ENCODE measurements at regions not wholly inside any gene's neighbourhood (a gene's known extent, or its start where the extent isn't known, plus 50 kb on each side); places are given as distances from the start of the nearest gene placed in this dataset.

GRCh38 chr7:115133248-115133647 is 211.4 kb downstream of the MDFIC start:
- no peak for TF ChIP-seq CTCF (IDR thresholded peaks at IDR 0.05; ENCODE audit: insufficient read depth, missing control alignments)
- FAIRE-seq = no peak
- DNase-seq (ENCODE audit: insufficient read length, low spot score) = no peak

- no peak for FAIRE-seq
- no peak for TF ChIP-seq CTCF (IDR thresholded peaks at IDR 0.05; ENCODE audit: insufficient read depth, missing control alignments)
Measured at GRCh38 chr7:115132096-115132495, 210.2 kb downstream of the MDFIC start.

GRCh38 chr7:115128154-115128553 is 206.3 kb downstream of the MDFIC start:
- no peak for TF ChIP-seq CTCF (IDR thresholded peaks at IDR 0.05; ENCODE audit: insufficient read depth, missing control alignments)
- no peak for DNase-seq (ENCODE audit: insufficient read length, low spot score)
- no peak for FAIRE-seq

More at GRCh38 chr7:115132096-115132495, 210.2 kb downstream of the MDFIC start:
- DNase-seq (ENCODE audit: insufficient read length, low spot score) = no peak

GRCh38 chr7:115127399-115128021 is 205.6 kb downstream of the MDFIC start:
- no peak for TF ChIP-seq CTCF (IDR thresholded peaks at IDR 0.05; ENCODE audit: insufficient read depth, missing control alignments)
- no peak for FAIRE-seq

GRCh38 chr7:115125750-115126149 is 203.9 kb downstream of the MDFIC start:
- DNase-seq (ENCODE audit: insufficient read length, low spot score) = no peak
- peak; percentile 16 for FAIRE-seq
- no peak for TF ChIP-seq CTCF (IDR thresholded peaks at IDR 0.05; ENCODE audit: insufficient read depth, missing control alignments)

More at GRCh38 chr7:115127399-115128021, 205.6 kb downstream of the MDFIC start:
- DNase-seq (ENCODE audit: insufficient read length, low spot score) = no peak

GRCh38 chr7:115125312-115125711 is 203.4 kb downstream of the MDFIC start:
- TF ChIP-seq CTCF (IDR thresholded peaks at IDR 0.05; ENCODE audit: insufficient read depth, missing control alignments) = no peak
- FAIRE-seq (no peak), DNase-seq (ENCODE audit: insufficient read length, low spot score) (no peak)

- no peak for FAIRE-seq
- no peak for DNase-seq (ENCODE audit: insufficient read length, low spot score)
- no peak for TF ChIP-seq CTCF (IDR thresholded peaks at IDR 0.05; ENCODE audit: insufficient read depth, missing control alignments)
Measured at GRCh38 chr7:115124409-115124939, 202.6 kb downstream of the MDFIC start.
